IMR-90 (cell line): ENCODE measurements at regions not wholly inside any gene's neighbourhood (a gene's known extent, or its start where the extent isn't known, plus 50 kb on each side); places are given as distances from the start of the nearest gene placed in this dataset.

ENCODE experiments used
- ATAC-seq: fragments of 200-7000 bp; cut with Tn5 transposase; 2 replicates; pipeline ENCODE4 v1.9.1; 2020; ENCODE audit warnings: low read depth, mild to moderate bottlenecking, moderate library complexity
- BruUV-seq: library from RNA; stranded (reverse); fragments of 400-500 nt; replicated peaks from 2 replicates; lab custom pipeline; 2021; lab: Mats Ljungman, UMichigan
- CTCF ChIA-PET: fragments of 300-600 bp; formaldehyde crosslinking; extraction: SDS; loops from one replicate; lab custom pipeline; 2021; ENCODE audit warnings: antibody characterized with exemption; lab: Yijun Ruan, JAX
- POLR2A ChIA-PET: fragments of 300-600 bp; sonication (Branson Sonifier 250); formaldehyde crosslinking; loops from one replicate; lab custom pipeline; 2022; ENCODE audit warnings: antibody characterized with exemption; ENCODE audit not compliant: unreplicated experiment; lab: Charles Lee
- DNase-seq: peaks from one replicate; pipeline ENCODE4 v3.0.0; 2013
- H2AFZ ChIP-seq: replicated peaks from 2 replicates; pipeline ENCODE3; 2013; ENCODE audit warnings: low read length, mild to moderate bottlenecking; ENCODE audit not compliant: poor library complexity
- H2AK5ac ChIP-seq: 2 replicates; pipeline ENCODE4 v1.6.1; 2013; ENCODE audit warnings: low read depth, low read length, inconsistent platforms
- H2AK9ac ChIP-seq: replicated peaks from 2 replicates; pipeline ENCODE3; 2013; ENCODE audit warnings: mild to moderate bottlenecking, low read depth, low read length, moderate library complexity; ENCODE audit not compliant: poor library complexity
- H2BK120ac ChIP-seq: 2 replicates; pipeline ENCODE4 v1.6.1; 2013; ENCODE audit warnings: low read depth, low read length, inconsistent platforms
- H2BK15ac ChIP-seq: 3 replicates; pipeline ENCODE4 v1.6.1; 2013; ENCODE audit warnings: low read depth, low read length, inconsistent platforms
- H2BK20ac ChIP-seq: 2 replicates; pipeline ENCODE4 v1.6.1; 2013; ENCODE audit warnings: low read depth, mild to moderate bottlenecking, inconsistent platforms, low read length, moderate library complexity
- H2BK5ac ChIP-seq: 2 replicates; pipeline ENCODE4 v1.6.1; 2013; ENCODE audit warnings: mild to moderate bottlenecking, low read depth, low read length, inconsistent platforms; ENCODE audit not compliant: poor library complexity, severe bottlenecking
- H3K14ac ChIP-seq: replicated peaks from 2 replicates; pipeline ENCODE4 v1.6.1; 2013; ENCODE audit warnings: low read depth, low read length, inconsistent platforms
- H3K18ac ChIP-seq: 2 replicates; pipeline ENCODE4 v1.6.1; 2013; ENCODE audit warnings: low read depth, low read length, control low read depth
- H3K23ac ChIP-seq: 2 replicates; pipeline ENCODE4 v1.6.1; 2013; ENCODE audit warnings: low read depth, low read length, inconsistent platforms
- H3K27ac ChIP-seq: 2 replicates; pipeline ENCODE4 v1.5.1; 2013; ENCODE audit warnings: mild to moderate bottlenecking, control low read depth, low read length; ENCODE audit not compliant: insufficient read depth
- H3K27me3 ChIP-seq: 2 replicates; pipeline ENCODE4 v1.6.1; 2013; ENCODE audit warnings: low read length; ENCODE audit not compliant: control insufficient read depth, insufficient read depth
- H3K36me3 ChIP-seq: 2 replicates; pipeline ENCODE4 v1.6.1; 2013; ENCODE audit warnings: low read length, mixed read lengths; ENCODE audit not compliant: control insufficient read depth, insufficient read depth
- H3K4ac ChIP-seq: 2 replicates; pipeline ENCODE4 v1.6.1; 2013; ENCODE audit warnings: low read depth, low read length, inconsistent platforms
- H3K4me1 ChIP-seq: 2 replicates; pipeline ENCODE4 v1.6.1; 2013; ENCODE audit warnings: low read length, mixed read lengths; ENCODE audit not compliant: control insufficient read depth, insufficient read depth
- H3K4me2 ChIP-seq: 2 replicates; pipeline ENCODE4 v1.6.1; 2013; ENCODE audit warnings: low read depth, mild to moderate bottlenecking, control low read depth, low read length, moderate library complexity
- H3K4me3 ChIP-seq: 2 replicates; pipeline ENCODE4 v1.5.1; 2013; ENCODE audit warnings: low read depth, mild to moderate bottlenecking, control low read depth, low read length, moderate library complexity; ENCODE audit not compliant: insufficient read depth
- H3K56ac ChIP-seq: 2 replicates; pipeline ENCODE4 v1.6.1; 2013; ENCODE audit warnings: low read length, inconsistent platforms; ENCODE audit not compliant: insufficient read depth; ENCODE audit errors: extremely low read depth
- H3K79me1 ChIP-seq, 2 experiments: 2 replicates each; pipeline ENCODE4 v1.6.1; 2013; ENCODE audit warnings: low read length in 2 of 2, inconsistent platforms in 1 of 2, low read depth in 1 of 2
- H3K9ac ChIP-seq: 2 replicates; pipeline ENCODE4 v1.6.1; 2013; ENCODE audit warnings: low read depth, low read length, control low read depth
- H3K9me1 ChIP-seq: 2 replicates; pipeline ENCODE4 v1.6.1; 2013; ENCODE audit warnings: low read length, inconsistent platforms; ENCODE audit not compliant: insufficient read depth
- H3K9me3 ChIP-seq: 2 replicates; pipeline ENCODE4 v1.6.1; 2013; ENCODE audit warnings: low read length; ENCODE audit not compliant: control insufficient read depth, insufficient read depth
- H4K20me1 ChIP-seq: 2 replicates; pipeline ENCODE4 v1.6.1; 2013; ENCODE audit warnings: low read length, inconsistent platforms; ENCODE audit not compliant: insufficient read depth
- H4K5ac ChIP-seq: 2 replicates; pipeline ENCODE4 v1.6.1; 2013; ENCODE audit warnings: mild to moderate bottlenecking, low read depth, low read length, control low read depth
- H4K8ac ChIP-seq, 2 experiments: 2 replicates each; pipeline ENCODE4 v1.6.1; 2013; ENCODE audit warnings: low read depth in 2 of 2, low read length in 2 of 2, control low read depth in 1 of 2, inconsistent platforms in 1 of 2
- H4K91ac ChIP-seq: 2 replicates; pipeline ENCODE4 v1.6.1; 2013; ENCODE audit warnings: low read depth, low read length, inconsistent platforms; ENCODE audit not compliant: insufficient read depth
- CEBPB ChIP-seq: IDR thresholded peaks from 2 replicates; pipeline ENCODE4 v1.6.1; 2012; ENCODE audit warnings: low read depth, low read length, improper control_type of control experiment
- MXI1 ChIP-seq: IDR thresholded peaks from 2 replicates; pipeline ENCODE4 v1.6.1; 2012; ENCODE audit warnings: low read depth, mild to moderate bottlenecking, low read length, moderate library complexity, borderline replicate concordance
- NFE2L2 ChIP-seq: fragments of 150-350 bp; IDR thresholded peaks from 2 replicates; pipeline ENCODE4 v1.6.1; 2016; ENCODE audit warnings: low read depth, mild to moderate bottlenecking, low read length
- RAD21 ChIP-seq: IDR thresholded peaks from 2 replicates; pipeline ENCODE4 v1.6.1; 2012; ENCODE audit warnings: low read length, improper control_type of control experiment
- RCOR1 ChIP-seq: IDR thresholded peaks from 2 replicates; pipeline ENCODE4 v1.6.1; 2012; ENCODE audit warnings: mild to moderate bottlenecking, low read length, improper control_type of control experiment; ENCODE audit not compliant: insufficient replicate concordance
- RFX5 ChIP-seq: IDR thresholded peaks from 2 replicates; pipeline ENCODE4 v1.8.0; 2012; ENCODE audit warnings: low read depth, mild to moderate bottlenecking, low read length, moderate library complexity
- WGBS, 2 experiments: methylation state at CpG; one replicate each; pipeline versions ENCODE4 v1.1.5 to v1.1.7; 2013; ENCODE audit warnings: missing lambda C conversion rate in 2 of 2; ENCODE audit not compliant: insufficient read length in 1 of 2; ENCODE audit errors: extremely low coverage in 2 of 2; 5-methylcytosine and 5-hydroxymethylcytosine counted together
- dilution Hi-C: fragments of 300-500 bp; cut with HindIII; formaldehyde crosslinking; loops from one replicate; pipeline ENCODE4 v1.14.3; 2018; ENCODE audit warnings: low sequenced_read_pairs; ENCODE audit not compliant: unreplicated experiment
- in situ Hi-C: fragments of 300-500 bp; cut with MboI; formaldehyde crosslinking; loops from 3 replicates; pipeline ENCODE4 v1.14.3; 2019; ENCODE audit warnings: low sequenced_read_pairs, inconsistent platforms, mixed read lengths
- intact Hi-C: fragments of 100-400 bp; cut with micrococcal nuclease; formaldehyde crosslinking; loops from 2 replicates; pipeline ENCODE4 v1.10.0; 2022

- H3K4ac ChIP-seq: no peak overlapping the region
- DNase-seq: no peak
- H2BK5ac ChIP-seq: no peak overlapping the region
- no peaks in the 10 kb centered on the region for H3K36me3 ChIP-seq
- H3K23ac ChIP-seq: no peak overlapping the region
- no peaks in the 10 kb centered on the region for H3K79me1 ChIP-seq
- H3K9me3 ChIP-seq: no peaks in the 10 kb centered on the region
- H2AK5ac ChIP-seq: no peak overlapping the region
- H3K14ac ChIP-seq: no peak overlapping the region
- H2BK15ac ChIP-seq: no peak overlapping the region
- no peak for TF ChIP-seq RFX5
- no peak for TF ChIP-seq MXI1
- TF ChIP-seq RCOR1: no peak
- TF ChIP-seq RAD21: no peak
- TF ChIP-seq NFE2L2: no peak
- TF ChIP-seq CEBPB: no peak
- no peak overlapping the region for H3K56ac ChIP-seq
- H2BK120ac ChIP-seq: no peak overlapping the region
- in situ Hi-C loops: loop anchor here (25.0 kb wide), 1 partner anchor 763 kb away; no protein-coding TSS in a partner anchor
- no peak overlapping the region for H3K27ac ChIP-seq
- no CpG with 5 or more reads among the region's 4 CpGs for WGBS, 2 experiments
- no peak overlapping the region for H2AFZ ChIP-seq
- dilution Hi-C loops: no loop called here
- H3K4me1 ChIP-seq: no peaks in the 10 kb centered on the region
- no peak overlapping the region for H3K18ac ChIP-seq
- H3K4me3 ChIP-seq: no peak overlapping the region
- ChIA-PET POLR2A (no interaction called here), CTCF (no interaction called here)
- H3K9me1 ChIP-seq: no peaks in the 10 kb centered on the region
- BruUV-seq: no TSS peak
- ATAC-seq: no peak
- no peak overlapping the region for H4K8ac ChIP-seq
- H4K5ac ChIP-seq: no peak overlapping the region
- H2BK20ac ChIP-seq: no peak overlapping the region
- H4K20me1 ChIP-seq: no peaks in the 10 kb centered on the region
- H3K9ac ChIP-seq: no peak overlapping the region
- intact Hi-C loops: no loop called here
- no peak overlapping the region for H2AK9ac ChIP-seq
- H3K27me3 ChIP-seq: no peaks in the 10 kb centered on the region; the same call in 1 of the 2 replicates
- H4K91ac ChIP-seq: no peak overlapping the region
- no peak overlapping the region for H3K4me2 ChIP-seq
These were observed 159.6 kb downstream of the SLC16A9 start for GRCh38 chr10:59550061-59550460.
